ENCODE measurements at regions not wholly inside any gene's neighbourhood (a gene's known extent, or its start where the extent isn't known, plus 50 kb on each side); places are given as distances from the start of the nearest gene placed in this dataset.

DNA sequence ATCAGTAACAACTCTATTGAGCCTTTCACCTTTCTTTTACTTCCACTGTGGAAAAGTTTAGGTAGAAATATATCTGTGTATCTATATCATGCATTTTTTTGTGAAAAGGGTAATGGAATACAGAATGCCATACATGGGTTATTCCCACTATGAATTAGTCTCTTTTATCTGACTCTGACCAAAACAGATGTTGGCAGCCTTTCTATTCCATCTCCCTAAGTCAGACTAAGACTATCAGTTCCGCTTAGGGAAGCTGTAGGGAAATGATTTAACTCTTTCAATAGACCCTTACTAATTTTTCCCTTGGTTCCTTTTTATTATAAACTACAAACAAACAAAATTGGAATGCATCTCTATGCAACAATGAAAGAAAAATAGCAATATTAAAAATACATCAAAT lies 92.3 kb upstream of the LEF1 start:
- no peak for DNase-seq

DNA sequence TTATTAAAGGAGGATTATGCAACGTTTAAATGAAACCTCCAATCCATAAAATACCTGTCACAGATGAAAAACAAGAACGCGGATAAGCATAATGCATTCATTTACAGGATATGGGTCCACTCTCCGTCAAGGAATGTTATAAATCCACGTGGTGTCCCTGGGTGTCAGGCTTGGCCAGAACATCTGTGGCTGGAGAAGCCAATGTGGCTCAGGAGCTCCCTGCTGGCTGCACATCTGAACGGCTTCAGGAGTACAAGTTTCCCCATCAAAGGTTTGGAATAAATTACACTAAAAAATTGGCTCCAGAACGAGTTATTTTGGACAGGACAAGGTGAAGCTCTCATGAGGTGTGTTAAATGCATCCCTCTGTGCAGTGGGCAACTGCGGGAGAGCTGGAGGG lies 87.8 kb upstream of the LEF1 start:
- DNase-seq = no peak

DNA sequence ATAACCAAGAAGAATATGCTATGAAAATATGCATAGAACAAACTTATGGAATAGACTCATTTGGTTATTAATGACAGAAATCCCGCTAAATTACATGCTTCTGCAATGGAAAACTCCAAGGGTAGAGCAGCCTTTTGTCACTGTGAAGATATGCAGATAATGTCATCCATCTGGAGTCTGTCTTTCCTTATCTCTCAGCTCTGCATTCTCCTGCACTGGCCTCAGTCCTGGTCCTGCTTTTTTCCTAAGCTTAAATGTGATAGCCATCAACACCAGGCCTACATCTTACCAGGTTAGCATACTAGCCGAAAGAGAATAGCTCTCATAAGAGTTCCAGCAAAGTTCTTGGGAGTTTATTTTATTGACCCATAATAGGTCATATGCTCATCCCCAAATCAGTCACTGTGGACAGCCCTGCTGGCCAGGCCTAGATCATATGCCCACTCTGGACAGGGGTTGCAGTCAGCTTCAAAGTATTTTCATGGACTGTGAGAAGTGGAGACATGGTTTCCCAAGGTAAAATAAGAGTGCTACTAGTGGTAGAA lies 86.5 kb upstream of the LEF1 start:
- DNase-seq = no peak

DNA sequence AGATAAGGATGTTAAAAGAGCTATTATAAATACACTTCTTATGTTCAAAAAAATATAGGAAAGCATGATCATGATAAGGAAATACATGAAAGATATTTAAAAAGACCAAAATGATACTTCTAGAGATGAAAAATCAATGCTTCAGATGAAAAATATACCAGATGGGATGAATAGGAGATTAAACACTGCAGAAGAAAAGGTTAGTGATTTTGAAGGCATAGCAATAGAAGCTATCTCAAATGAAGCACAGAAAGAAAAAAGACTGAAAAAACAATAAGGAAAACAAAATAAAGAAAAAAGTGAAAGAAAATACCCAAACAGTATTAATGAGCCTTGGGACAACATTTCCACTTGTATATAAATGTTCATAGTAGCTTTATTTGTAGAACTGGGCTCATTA lies 80.7 kb upstream of the LEF1 start:
- no peak for DNase-seq

DNA sequence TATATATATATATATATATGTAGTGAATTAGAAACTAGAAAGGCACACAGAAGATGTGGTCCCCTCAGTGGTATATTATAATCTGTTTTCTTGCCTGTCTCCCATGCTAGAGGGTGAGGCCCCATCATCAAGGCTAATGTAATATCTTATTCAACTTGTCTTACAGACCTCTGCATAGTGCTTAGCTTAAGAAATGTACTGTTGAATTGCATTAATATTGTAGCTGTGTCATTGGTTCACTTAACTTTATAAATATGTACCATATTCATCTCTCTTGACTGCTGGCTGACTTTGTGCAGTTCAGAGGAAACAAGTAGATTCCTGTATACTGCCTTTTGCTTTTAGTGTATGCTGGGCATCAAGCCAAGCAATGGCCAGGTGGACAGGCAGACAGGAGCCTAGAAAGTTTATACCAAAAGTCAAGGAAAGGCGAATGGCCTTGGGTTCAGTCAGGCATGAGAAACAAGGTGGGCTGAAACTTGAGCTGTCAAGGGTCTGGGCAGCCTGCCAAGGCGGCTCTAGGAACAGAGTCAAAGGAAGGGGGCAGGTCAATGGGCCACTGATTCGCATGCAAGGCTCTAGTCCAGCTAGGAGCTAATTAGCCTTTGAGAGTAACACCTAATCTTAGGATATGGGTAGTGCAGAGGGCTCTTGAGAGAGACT lies 78.8 kb upstream of the LEF1 start:
- DNase-seq = no peak

DNA sequence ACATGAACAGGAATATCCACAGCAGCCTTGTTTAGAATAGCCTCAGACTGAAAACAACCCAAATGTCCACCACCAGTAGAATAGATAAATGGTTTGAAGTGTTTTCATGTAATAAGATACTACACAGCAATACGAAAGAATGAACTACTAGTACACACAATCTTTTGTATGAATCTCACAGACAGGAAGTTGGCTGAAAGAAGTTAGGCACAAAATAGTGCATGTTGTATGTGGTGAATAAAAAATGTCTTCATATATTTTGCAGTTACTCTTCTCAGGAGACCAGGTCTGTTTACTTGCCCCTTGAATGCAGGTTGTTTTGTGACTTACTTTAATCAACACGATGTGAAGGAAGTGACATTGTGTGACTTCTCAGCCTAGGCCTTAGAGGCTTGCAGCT lies 75.9 kb upstream of the LEF1 start:
- DNase-seq = no peak

DNA sequence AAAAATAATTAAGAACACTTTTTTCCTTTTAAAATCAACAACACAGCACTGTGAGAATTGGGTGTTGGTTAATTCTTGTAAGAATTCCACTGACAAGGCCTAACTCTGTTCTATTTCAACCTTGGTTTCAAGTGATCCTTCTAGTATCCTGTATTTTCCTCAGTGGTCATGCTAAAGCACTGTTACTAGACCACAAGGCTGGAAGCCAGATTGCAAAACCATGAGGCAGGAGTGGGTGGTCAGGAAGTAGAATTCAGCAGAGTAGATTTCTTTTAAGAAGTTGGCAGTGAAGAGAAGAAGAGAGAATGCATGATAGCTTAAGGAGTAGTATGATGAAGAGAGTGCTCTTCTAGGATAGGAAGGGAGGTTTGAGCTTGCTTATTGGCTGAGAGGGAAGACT lies 71.6 kb upstream of the LEF1 start:
- DNase-seq = no peak

DNA sequence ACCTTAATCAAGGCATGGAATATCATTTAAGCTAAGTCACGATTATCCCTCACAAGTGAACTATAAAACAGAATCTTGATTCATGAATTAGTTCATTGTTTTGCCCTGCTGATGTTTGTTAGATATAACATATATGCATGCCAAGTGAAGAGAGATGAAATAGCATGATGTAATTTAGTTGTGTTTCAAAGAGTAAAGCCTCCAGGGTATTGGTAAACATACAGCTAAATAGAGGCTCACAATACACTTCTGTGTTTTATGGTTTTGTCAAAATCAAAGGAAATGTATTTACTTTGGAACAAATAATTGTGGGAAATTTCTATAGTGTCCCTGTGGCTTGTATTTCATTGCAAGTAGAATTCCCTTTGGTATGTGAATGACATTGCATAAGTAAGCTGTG lies 69.0 kb upstream of the LEF1 start:
- DNase-seq = no peak

DNA sequence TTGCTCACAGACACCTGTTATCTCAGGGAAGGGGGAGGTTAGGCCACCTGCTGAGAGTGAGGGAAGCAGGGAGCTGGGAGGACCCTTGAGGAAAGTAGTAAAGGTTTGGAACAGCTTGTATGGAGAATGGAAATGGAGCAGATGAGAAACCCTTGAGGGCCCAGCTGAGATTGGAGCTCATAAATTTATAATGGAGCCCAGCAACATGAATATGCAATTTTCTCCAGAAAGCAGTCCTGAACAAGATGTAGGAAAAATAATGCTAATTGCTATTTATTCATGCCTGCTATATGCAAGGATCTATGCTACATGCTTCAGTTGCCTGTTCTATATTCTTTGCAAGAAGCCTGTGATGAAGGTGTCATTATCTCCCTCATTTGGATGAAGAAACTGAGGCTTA lies 67.5 kb upstream of the LEF1 start:
- DNase-seq = no peak

DNA sequence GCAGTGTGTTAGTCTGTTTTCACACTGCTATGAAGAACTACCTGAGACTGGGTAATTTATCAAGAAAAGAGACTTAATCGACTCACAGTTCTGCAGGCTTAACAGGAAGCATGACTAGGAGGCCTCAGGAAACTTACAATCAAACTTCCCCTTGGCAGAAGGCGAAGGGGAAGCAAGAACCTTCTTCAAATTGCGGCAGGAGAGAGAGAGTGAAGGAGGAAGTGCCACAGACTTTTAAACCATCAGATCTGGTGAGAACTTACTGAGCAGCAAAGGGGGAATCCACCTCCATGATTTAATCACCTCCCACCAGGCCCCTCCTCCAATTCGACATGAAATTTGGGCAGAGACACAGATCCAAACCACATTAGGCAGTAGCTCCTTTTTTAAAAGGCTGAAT lies 59.2 kb upstream of the LEF1 start:
- DNase-seq = no peak

DNA sequence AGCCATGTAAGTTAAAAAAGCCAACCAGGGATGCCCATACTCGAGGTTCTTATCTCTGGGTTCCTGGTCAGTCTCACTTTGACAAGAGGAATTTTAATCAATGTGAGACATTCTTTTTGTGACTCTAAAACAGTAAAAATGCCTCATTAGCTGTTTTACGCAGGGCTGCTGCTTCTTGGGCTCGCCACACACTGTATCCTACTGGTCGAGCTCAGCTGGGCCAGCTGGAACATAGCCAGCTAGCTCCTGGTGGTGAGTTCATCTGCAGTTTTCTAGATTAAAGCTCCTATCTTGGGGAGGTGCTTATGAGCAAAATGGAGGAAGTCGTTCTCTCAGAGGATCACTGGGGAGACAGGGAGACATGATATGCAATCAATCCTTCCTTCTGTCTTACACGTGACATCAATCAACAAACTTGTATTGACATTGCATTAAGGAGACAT lies 55.9 kb upstream of the LEF1 start:
- no peak for DNase-seq

DNA sequence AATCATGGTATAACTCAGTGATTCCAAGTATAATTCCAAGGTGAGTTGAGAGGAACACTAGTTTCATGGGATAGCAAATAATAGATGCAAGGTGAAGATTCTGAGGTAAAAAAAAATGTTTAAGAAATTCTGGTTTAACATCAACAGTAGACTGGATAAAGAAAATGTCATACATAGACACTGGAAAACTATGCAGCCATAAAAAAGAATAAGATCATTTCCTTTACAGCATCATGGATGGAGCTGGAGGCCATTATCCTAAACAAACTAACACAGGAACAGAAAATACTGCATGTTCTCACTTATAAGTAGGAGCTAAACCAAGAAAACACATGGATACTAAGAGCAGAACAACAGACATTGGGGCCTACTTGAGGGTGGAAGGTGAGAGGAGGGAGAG lies 54.6 kb upstream of the LEF1 start:
- DNase-seq = no peak

DNA sequence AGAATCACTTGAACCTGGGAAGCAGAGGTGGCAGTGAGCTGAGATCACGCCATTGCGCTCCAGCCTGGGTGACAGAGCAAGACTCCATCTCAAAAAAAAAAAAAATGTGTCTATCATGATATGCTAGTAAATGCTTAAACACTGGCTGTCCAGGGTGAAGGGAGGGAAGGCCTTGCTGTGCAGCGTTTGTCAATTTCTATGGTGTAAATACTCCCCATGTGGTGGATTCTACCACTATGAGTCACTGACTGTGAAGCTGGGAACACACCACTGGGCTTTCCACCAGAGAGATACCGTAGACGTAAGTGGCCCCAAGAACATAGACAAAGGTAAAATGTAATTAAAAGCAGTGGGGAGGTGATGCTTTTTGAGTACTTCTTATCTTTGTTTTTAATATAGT lies 51.3 kb upstream of the LEF1 start:
- DNase-seq = no peak

Data from retina (tissue), 1 donor.